NT2/D1 (cell line): ENCODE measurements at regions not wholly inside any gene's neighbourhood (a gene's known extent, or its start where the extent isn't known, plus 50 kb on each side); places are given as distances from the start of the nearest gene placed in this dataset.

ENCODE experiments used
- DNase-seq: peaks from one replicate; pipeline ENCODE4 v3.0.0-alpha.2; 2011; ENCODE audit warnings: low read depth, low spot score
- H3K27me3 ChIP-seq: 2 replicates; pipeline ENCODE4 v1.6.0; 2011; ENCODE audit warnings: mild to moderate bottlenecking; ENCODE audit not compliant: insufficient read length, insufficient read depth
- H3K36me3 ChIP-seq: 2 replicates; pipeline ENCODE4 v1.6.1; 2011; ENCODE audit warnings: mild to moderate bottlenecking, low read length, mixed read lengths; ENCODE audit not compliant: insufficient read depth, insufficient read length
- H3K4me1 ChIP-seq: 2 replicates; pipeline ENCODE4 v1.5.1; 2011; ENCODE audit not compliant: insufficient read depth, insufficient read length
- H3K4me3 ChIP-seq: 2 replicates; pipeline ENCODE4 v1.5.1; 2011; ENCODE audit warnings: low read depth; ENCODE audit not compliant: insufficient read length
- H3K9ac ChIP-seq: 2 replicates; pipeline ENCODE4 v1.6.0; 2011; ENCODE audit warnings: low read depth; ENCODE audit not compliant: insufficient read length
- H3K9me3 ChIP-seq: 2 replicates; pipeline ENCODE4 v1.5.1; 2011; ENCODE audit warnings: mild to moderate bottlenecking, low read length; ENCODE audit not compliant: insufficient read depth
- SUZ12 ChIP-seq: IDR thresholded peaks from 2 replicates; pipeline ENCODE4 v1.6.1; 2011; ENCODE audit not compliant: insufficient read length, insufficient read depth; ENCODE audit errors: extremely low read depth
- YY1 ChIP-seq: IDR thresholded peaks from 2 replicates; pipeline ENCODE4 v1.6.1; 2011; ENCODE audit not compliant: insufficient read length, insufficient read depth
- ZNF274 ChIP-seq: IDR thresholded peaks from 2 replicates; pipeline ENCODE4 v1.6.1; 2011; ENCODE audit warnings: mild to moderate bottlenecking, low read depth, low read length

- Histone ChIP-seq H3K9ac (no peak overlapping the region), H3K36me3 (no peaks in the 10 kb centered on the region), H3K4me1 (no peaks in the 10 kb centered on the region), H3K9me3 (no peaks in the 10 kb centered on the region), H3K27me3 (no peaks in the 10 kb centered on the region), H3K4me3 (no peak overlapping the region)
- TF ChIP-seq SUZ12 (no peak), YY1 (no peak), ZNF274 (no peak)
- DNase-seq = no peak
Measured at GRCh38 chr4:132572210-132572609, 576.9 kb upstream of the PCDH10 start.

DNA sequence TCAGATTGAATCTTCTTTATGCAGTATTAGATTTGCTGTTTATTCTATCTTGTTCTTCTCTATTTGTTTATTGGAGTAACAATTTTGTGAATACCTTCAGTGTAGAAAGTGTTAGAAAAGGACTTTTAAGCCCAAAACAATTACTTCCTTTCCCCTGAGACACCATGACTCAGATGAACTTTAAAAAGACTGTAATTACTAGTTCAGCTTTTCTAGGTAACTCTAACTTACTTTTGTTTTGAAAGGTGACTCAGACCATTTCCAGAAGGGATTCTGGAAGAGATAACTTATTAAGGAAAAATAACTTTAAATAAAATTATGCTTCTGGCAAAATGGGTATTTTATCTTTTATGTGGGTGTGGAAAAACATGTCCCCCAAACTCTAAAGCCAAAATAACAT, 561.5 kb upstream of the PCDH10 start:
- no peak for TF ChIP-seq ZNF274
- TF ChIP-seq SUZ12 = no peak
- TF ChIP-seq YY1 = no peak
- DNase-seq = no peak
- no peaks in the 10 kb centered on the region for H3K36me3 ChIP-seq
- H3K4me3 ChIP-seq = no peak overlapping the region
- H3K27me3 ChIP-seq = no peaks in the 10 kb centered on the region
- H3K9me3 ChIP-seq = peaks cover 27% of the 10 kb centered on the region; the same call in 1 of the 2 replicates
- H3K9ac ChIP-seq = no peak overlapping the region
- no peaks in the 10 kb centered on the region for H3K4me1 ChIP-seq

DNA sequence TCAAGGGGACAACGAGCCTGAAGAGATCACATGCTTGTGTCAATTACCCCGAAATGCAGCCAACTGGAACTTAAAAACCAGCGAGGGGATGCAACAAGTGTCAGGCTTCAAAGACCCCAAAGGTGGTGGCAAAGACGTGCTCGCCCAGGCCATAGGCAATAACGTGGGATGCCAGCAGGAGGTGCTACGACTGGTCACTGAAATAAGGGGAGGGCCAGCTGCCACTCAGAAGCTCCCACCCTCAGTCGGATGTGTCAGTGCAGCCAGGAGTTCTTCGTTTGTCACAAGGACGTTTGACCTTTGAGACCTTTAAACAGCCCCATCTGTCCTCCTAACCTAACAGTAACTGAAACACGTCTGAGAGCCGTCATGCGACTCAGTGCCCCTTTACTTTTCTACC, 556.8 kb upstream of the PCDH10 start:
- Histone ChIP-seq H3K27me3 (no peaks in the 10 kb centered on the region), H3K4me3 (no peak overlapping the region), H3K9me3 (no peaks in the 10 kb centered on the region; the same call in 1 of the 2 replicates), H3K4me1 (no peaks in the 10 kb centered on the region), H3K9ac (no peak overlapping the region), H3K36me3 (no peaks in the 10 kb centered on the region)
- TF ChIP-seq ZNF274 = no peak
- DNase-seq = no peak

GRCh38 chr4:132592850-132593249, 556.2 kb upstream of the PCDH10 start:
- no peak for TF ChIP-seq ZNF274
- no peak for TF ChIP-seq YY1
- no peak for TF ChIP-seq SUZ12
- DNase-seq = no peak
- H3K27me3 ChIP-seq = no peaks in the 10 kb centered on the region
- no peaks in the 10 kb centered on the region for H3K4me1 ChIP-seq
- H3K9ac ChIP-seq = no peak overlapping the region
- H3K9me3 ChIP-seq = no peaks in the 10 kb centered on the region; the same call in 1 of the 2 replicates
- no peaks in the 10 kb centered on the region for H3K36me3 ChIP-seq
- H3K4me3 ChIP-seq = no peak overlapping the region

DNA sequence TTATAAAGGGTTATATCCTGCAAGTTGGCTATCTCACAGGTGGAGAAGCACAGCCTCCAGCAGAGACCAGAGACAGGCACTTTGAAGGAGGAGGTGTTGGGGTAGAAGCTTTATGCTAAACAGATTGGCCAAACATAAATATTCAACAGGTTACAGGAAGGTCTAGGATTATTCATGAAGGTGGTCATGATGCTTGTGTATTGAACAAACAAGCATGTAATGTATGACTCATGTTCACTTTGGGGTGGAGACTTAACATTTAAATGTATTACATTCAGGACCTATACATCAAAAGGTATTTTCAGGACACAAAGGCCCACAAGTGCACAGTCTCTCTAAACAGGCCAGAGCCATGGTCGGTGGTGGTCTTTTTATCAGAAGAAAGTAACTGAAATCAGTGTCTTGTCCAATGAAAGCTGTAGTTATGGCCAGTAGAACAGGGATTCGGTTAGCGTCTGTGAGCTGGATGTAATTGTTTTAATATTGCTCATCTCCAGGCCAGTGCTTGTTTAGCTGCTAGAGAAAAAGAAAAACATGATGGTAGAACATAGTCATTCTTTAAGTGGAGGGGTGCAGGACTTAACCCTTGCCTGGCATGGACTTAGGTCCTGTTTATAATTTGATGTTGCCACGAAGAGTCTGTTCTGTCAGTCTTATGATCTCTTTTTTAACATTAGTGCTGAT, 555.2 kb upstream of the PCDH10 start:
- DNase-seq = no peak
- no peaks in the 10 kb centered on the region; the same call in 1 of the 2 replicates for H3K9me3 ChIP-seq
- TF ChIP-seq YY1 (no peak), SUZ12 (no peak), ZNF274 (no peak)

GRCh38 chr4:132596186-132596585, 552.9 kb upstream of the PCDH10 start:
- TF ChIP-seq ZNF274 (no peak), SUZ12 (no peak), YY1 (no peak)
- H3K4me1 ChIP-seq = no peaks in the 10 kb centered on the region
- H3K4me3 ChIP-seq = no peak overlapping the region
- no peak for DNase-seq
- no peaks in the 10 kb centered on the region for H3K36me3 ChIP-seq
- no peaks in the 10 kb centered on the region; the same call in 1 of the 2 replicates for H3K9me3 ChIP-seq
- H3K9ac ChIP-seq = no peak overlapping the region
- H3K27me3 ChIP-seq = no peaks in the 10 kb centered on the region

More for the DNA sequence above, 555.2 kb upstream of the PCDH10 start:
- Histone ChIP-seq H3K4me1 (no peaks in the 10 kb centered on the region), H3K4me3 (no peak overlapping the region), H3K36me3 (no peaks in the 10 kb centered on the region), H3K9ac (no peak overlapping the region), H3K27me3 (no peaks in the 10 kb centered on the region)

DNA sequence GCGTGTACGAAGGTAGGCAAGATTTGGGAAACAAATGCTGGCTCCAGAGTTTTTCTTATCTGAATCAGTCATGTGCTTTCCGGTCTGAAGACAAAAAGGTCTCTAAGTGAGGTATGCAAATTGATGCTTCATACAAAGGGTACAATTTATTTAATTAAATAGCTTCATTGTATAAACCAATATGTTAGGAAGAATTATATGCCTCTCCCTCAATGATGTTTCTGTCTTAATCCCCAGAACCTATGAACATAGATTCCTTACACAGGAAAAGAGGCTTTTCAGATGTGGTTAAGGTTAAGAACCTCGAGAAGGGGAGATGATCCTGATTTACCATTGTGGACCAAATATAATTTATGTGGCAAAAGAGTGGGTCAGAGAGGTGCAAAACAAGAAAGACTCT, 543.5 kb upstream of the PCDH10 start:
- Histone ChIP-seq H3K27me3 (no peaks in the 10 kb centered on the region), H3K4me1 (no peaks in the 10 kb centered on the region), H3K9ac (no peak overlapping the region), H3K36me3 (no peaks in the 10 kb centered on the region), H3K4me3 (no peak overlapping the region), H3K9me3 (no peaks in the 10 kb centered on the region)
- DNase-seq = no peak
- TF ChIP-seq ZNF274 = no peak

GRCh38 chr4:132614682-132615081, 534.4 kb upstream of the PCDH10 start:
- Histone ChIP-seq H3K4me1 (no peaks in the 10 kb centered on the region), H3K9ac (no peak overlapping the region), H3K27me3 (no peaks in the 10 kb centered on the region), H3K36me3 (no peaks in the 10 kb centered on the region), H3K4me3 (no peak overlapping the region), H3K9me3 (peaks cover 10% of the 10 kb centered on the region; the same call in 1 of the 2 replicates)
- TF ChIP-seq YY1 (no peak), ZNF274 (no peak), SUZ12 (no peak)
- DNase-seq = no peak
